ENCODE measurements at regions not wholly inside any gene's neighbourhood (a gene's known extent, or its start where the extent isn't known, plus 50 kb on each side); places are given as distances from the start of the nearest gene placed in this dataset.
A peak's percentile ranks its signal among the peaks of the same experiment; 100 is the strongest.
"Not testable (repeated sequence)": the region's sequence is repeated elsewhere in the genome, so short reads cannot be mapped to it uniquely, and the experiment has no call there.

GRCh38 chr4:72677265-72677664, 108.2 kb upstream of the ADAMTS3 start:
- DNase-seq (ENCODE audit: low spot score) = no peak

- no peak for DNase-seq (ENCODE audit: low spot score)
Measured at GRCh38 chr4:72671980-72672379, 103.0 kb upstream of the ADAMTS3 start.

- no peak for DNase-seq (ENCODE audit: low spot score)
Measured at GRCh38 chr4:72670521-72670920, 101.5 kb upstream of the ADAMTS3 start.

GRCh38 chr4:72666910-72667309, 97.9 kb upstream of the ADAMTS3 start:
- no peak for DNase-seq (ENCODE audit: low spot score)

- no peak for DNase-seq (ENCODE audit: low spot score)
Measured at GRCh38 chr4:72665171-72665968, 96.3 kb upstream of the ADAMTS3 start.

- DNase-seq (ENCODE audit: low spot score) = no peak
Measured at GRCh38 chr4:72663828-72664227, 94.8 kb upstream of the ADAMTS3 start.

- DNase-seq (ENCODE audit: low spot score) = no peak
Measured at GRCh38 chr4:72661830-72662229, 92.8 kb upstream of the ADAMTS3 start.

- no peak for DNase-seq (ENCODE audit: low spot score)
Measured at GRCh38 chr4:72641611-72642010, 72.6 kb upstream of the ADAMTS3 start.

- DNase-seq (ENCODE audit: low spot score) = not testable (repeated sequence)
Measured at GRCh38 chr4:72636866-72637265, 67.8 kb upstream of the ADAMTS3 start.

GRCh38 chr4:72635931-72636330, 66.9 kb upstream of the ADAMTS3 start:
- not testable (repeated sequence) for DNase-seq (ENCODE audit: low spot score)

- not testable (repeated sequence) for DNase-seq (ENCODE audit: low spot score)
Measured at GRCh38 chr4:72632253-72632652, 63.2 kb upstream of the ADAMTS3 start.

- DNase-seq (ENCODE audit: low spot score) = peak; percentile 73
Measured at GRCh38 chr4:72631296-72631695, 62.3 kb upstream of the ADAMTS3 start.

GRCh38 chr4:72629540-72629939, 60.5 kb upstream of the ADAMTS3 start:
- DNase-seq (ENCODE audit: low spot score) = no peak

- DNase-seq (ENCODE audit: low spot score) = no peak
Measured at GRCh38 chr4:72627723-72628122, 58.7 kb upstream of the ADAMTS3 start.

Measured in A172 (cell line).